ENCODE measurements at regions not wholly inside any gene's neighbourhood (a gene's known extent, or its start where the extent isn't known, plus 50 kb on each side); places are given as distances from the start of the nearest gene placed in this dataset.

DNA sequence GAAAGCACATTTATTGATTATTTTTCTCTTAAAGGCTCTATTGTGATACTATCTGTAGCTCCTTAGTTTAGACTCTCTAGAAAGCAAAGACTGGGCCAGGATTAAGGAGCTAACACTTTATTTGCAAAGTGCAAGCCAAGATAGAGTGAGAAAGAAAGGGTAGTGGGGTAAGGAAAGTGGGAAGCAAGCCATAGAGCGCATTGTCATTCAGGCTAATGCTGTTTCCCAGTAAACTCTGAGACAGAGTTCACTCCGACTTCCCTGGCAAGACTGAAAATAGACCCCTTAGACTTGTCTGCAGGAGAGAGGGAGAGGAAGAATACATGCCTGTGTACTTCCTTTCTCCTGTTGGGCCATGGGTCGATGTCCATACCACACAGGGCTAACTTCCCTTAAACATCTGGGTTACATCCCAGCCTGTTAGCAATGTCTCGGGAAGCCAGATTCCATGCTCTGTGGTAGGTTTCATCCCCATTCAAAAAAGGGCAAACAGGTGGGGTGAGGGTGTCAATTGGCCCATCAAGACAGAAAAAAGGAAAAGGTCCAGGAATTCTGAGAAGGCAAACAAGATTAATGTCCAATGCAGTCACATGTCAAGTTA is 875.8 kb upstream of the CELF2 start:
- Histone ChIP-seq H3K4me3 (no peak overlapping the region), H3K27me3 (ENCODE audit: low read depth) (no peaks in the 10 kb centered on the region), H3K36me3 (replicated peaks) (no peaks in the 10 kb centered on the region), H3K9me3 (no peaks in the 10 kb centered on the region), H3K4me1 (no peaks in the 10 kb centered on the region)
- in situ Hi-C loops (cut with MboI; ENCODE audit: low sequenced_read_pairs): no loop called here
- no peak for DNase-seq (ENCODE audit: low spot score in 2 of 2)

DNA sequence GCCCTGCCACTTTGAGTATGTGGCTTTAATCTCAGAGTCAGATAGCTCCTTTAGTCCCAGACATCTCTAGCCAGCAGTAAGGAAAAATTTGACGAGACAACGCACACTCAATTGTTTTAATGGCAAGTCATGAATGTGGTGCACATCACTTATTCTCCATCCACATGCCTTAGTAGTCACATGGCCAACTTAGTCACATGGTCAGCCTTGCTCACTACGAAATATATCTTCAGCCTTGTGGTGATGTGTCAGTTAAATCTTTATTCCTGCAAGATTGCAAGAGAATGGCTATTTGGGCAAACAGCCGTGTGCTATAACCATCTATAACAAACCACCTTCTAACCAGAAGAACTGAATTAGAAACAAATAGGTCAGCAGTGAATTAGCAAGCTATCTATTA is 871.1 kb upstream of the CELF2 start:
- H3K27me3 ChIP-seq (ENCODE audit: low read depth): no peaks in the 10 kb centered on the region
- no peaks in the 10 kb centered on the region for H3K36me3 ChIP-seq (replicated peaks)
- DNase-seq (ENCODE audit: low spot score in 2 of 2): no peak
- no peaks in the 10 kb centered on the region for H3K9me3 ChIP-seq
- H3K4me1 ChIP-seq: no peaks in the 10 kb centered on the region
- in situ Hi-C loops (cut with MboI; ENCODE audit: low sequenced_read_pairs): no loop called here
- H3K4me3 ChIP-seq: no peak overlapping the region

DNA sequence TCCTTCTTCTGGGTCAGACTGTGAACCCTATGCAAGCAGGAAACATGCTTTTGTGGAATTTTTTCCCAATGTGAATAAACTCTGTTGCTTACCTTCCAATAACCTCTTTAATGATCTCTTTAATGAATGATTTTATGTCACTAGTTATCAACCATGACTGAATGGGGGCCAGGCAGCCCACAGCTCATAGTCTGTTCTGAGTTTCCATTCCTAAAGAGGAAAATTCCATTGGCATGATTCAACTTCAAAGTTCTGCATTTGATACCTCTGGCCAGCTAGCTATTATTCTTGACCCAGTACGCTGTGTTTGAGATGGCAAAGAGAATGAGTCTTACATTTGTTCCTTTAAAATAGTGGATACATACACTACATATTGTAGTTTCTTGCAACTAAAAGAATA is 867.8 kb upstream of the CELF2 start:
- H3K9me3 ChIP-seq: no peaks in the 10 kb centered on the region
- no peaks in the 10 kb centered on the region for H3K36me3 ChIP-seq (replicated peaks)
- H3K4me1 ChIP-seq: no peaks in the 10 kb centered on the region
- no peak overlapping the region for H3K4me3 ChIP-seq
- in situ Hi-C loops (cut with MboI; ENCODE audit: low sequenced_read_pairs): no loop called here
- H3K27me3 ChIP-seq (ENCODE audit: low read depth): no peaks in the 10 kb centered on the region
- DNase-seq (ENCODE audit: low spot score in 2 of 2): no peak

DNA sequence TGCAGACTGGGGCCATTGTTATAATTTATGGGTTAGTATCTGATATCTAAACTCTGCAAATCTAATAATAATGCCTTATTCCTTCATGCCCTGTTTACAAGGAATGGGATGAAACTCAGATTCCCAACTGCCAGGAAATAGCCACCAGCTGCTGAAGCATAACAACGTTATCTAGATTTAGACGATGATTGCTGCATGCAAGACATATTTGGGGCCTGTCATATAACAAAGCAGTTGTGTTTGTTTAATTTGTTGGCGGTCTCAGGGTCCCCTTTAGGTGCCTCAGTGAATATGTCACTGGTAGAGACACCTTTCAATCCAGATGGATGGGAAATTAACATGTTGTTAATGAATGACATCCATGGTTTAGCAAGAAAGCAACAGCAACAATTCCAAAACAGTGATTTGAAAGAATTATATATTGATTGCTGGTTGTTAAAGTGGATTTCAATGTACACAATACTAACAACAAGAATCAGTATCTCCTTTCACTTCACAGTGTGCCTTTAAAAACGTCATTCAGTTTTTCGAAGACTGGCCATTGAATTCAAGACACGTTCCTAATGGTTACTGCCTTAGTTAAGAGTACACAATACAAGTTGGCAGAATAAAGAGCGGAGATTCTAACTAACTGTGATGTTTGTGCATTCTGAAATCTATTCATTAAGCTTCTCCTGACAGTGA is 860.6 kb upstream of the CELF2 start:
- H3K4me3 ChIP-seq: no peak overlapping the region
- no peaks in the 10 kb centered on the region for H3K36me3 ChIP-seq (replicated peaks)
- in situ Hi-C loops (cut with MboI; ENCODE audit: low sequenced_read_pairs): no loop called here
- no peaks in the 10 kb centered on the region for H3K4me1 ChIP-seq
- H3K27me3 ChIP-seq (ENCODE audit: low read depth): no peaks in the 10 kb centered on the region
- no peak for DNase-seq (ENCODE audit: low spot score in 2 of 2)
- H3K9me3 ChIP-seq: no peaks in the 10 kb centered on the region

DNA sequence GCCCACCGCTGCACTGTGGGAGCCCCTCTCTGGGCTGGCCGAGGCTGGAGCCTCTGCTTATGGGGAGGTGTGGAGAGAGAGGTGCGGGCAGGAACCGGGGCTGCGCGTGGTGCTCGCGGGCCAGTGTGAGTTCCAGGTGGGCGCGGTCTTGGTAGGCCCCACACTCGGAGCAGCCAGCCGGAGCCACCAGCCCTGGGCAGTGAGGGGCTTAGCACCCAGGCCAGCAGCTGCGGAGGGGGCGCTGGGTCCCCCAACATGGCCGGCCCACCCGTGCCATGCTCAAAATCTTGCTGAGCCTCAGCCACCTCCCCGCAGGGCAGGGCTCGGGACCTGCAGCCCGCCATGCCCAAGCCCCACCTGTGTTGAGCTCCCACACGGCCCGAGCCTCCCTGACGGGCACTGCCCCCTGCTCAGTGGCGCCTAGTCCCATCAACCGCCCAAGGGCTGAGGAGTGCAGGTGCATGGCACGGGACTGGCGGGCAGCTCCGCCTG is 856.8 kb upstream of the CELF2 start:
- in situ Hi-C loops (cut with MboI; ENCODE audit: low sequenced_read_pairs): no loop called here

DNA sequence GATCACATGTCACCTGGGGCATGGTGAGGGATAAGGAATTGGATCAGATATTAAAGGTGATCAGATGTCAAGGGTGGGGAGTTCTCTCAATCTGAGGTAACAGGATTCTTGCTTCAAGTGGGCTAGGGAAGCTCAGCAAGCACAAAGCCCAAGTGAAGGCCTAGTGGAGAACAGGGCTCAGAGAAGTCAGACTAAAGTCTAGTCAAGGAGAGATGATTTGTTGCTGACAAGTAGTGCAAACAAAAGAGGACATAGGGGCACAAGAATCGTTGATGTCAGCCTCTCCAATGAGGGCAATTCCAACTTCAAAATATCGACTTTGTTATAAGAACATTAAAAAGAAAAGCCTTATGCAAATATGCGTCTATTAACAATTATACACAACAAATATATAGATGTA is 852.8 kb upstream of the CELF2 start:
- in situ Hi-C loops (cut with MboI; ENCODE audit: low sequenced_read_pairs): no loop called here
- Histone ChIP-seq H3K27me3 (ENCODE audit: low read depth) (no peaks in the 10 kb centered on the region), H3K9me3 (no peaks in the 10 kb centered on the region), H3K36me3 (replicated peaks) (no peaks in the 10 kb centered on the region), H3K4me1 (no peaks in the 10 kb centered on the region), H3K4me3 (no peak overlapping the region)
- no peak for DNase-seq (ENCODE audit: low spot score in 2 of 2)

More for the DNA sequence above, 856.8 kb upstream of the CELF2 start:
- H3K9me3 ChIP-seq: no peaks in the 10 kb centered on the region
- no peaks in the 10 kb centered on the region for H3K4me1 ChIP-seq
- H3K36me3 ChIP-seq (replicated peaks): no peaks in the 10 kb centered on the region
- H3K27me3 ChIP-seq (ENCODE audit: low read depth): no peaks in the 10 kb centered on the region
- no peak for DNase-seq (ENCODE audit: low spot score in 2 of 2)
- no peak overlapping the region for H3K4me3 ChIP-seq

DNA sequence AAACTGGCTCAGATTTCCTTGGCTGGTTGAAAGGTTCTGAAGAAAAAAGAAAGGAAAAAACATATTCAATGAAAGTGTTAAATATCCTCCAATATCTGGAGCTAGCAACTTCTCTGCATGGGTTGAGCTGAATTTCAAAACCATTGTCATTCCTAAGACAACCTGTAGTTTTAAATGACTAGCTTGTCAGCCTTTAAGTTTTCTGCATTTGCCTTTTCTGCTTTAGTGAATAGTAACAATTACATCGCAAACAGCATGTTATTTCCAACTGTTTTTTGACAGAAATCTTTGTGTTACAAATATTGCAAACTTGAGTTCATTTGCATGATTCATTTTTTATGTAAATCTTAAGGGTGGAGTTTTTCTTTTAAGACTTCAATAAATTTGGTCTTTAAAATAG is 852.3 kb upstream of the CELF2 start:
- H3K4me1 ChIP-seq: no peaks in the 10 kb centered on the region
- H3K27me3 ChIP-seq (ENCODE audit: low read depth): no peaks in the 10 kb centered on the region
- in situ Hi-C loops (cut with MboI; ENCODE audit: low sequenced_read_pairs): no loop called here
- H3K9me3 ChIP-seq: no peaks in the 10 kb centered on the region
- no peak overlapping the region for H3K4me3 ChIP-seq
- H3K36me3 ChIP-seq (replicated peaks): no peaks in the 10 kb centered on the region
- DNase-seq (ENCODE audit: low spot score in 2 of 2): no peak

DNA sequence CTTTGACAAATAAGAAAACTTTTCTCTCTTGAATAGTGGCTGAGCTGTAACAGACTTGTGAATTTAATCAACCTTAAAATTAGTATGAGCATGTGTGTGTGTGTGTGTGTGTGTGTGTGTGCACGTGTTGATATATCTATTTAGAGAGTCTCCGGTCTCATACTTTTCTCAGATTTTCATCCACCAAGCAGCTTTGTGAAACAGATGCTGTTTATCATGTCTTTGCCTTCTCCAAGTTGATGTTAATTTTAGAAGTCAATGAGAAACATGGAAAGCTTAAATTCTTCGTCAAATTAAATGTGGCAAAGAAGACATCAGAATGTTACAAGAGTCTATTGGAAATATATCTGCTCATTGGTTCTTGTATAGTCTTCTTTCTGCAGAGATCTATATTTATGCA is 839.2 kb upstream of the CELF2 start:
- Histone ChIP-seq H3K4me1 (no peaks in the 10 kb centered on the region), H3K27me3 (ENCODE audit: low read depth) (no peaks in the 10 kb centered on the region), H3K4me3 (no peak overlapping the region), H3K9me3 (no peaks in the 10 kb centered on the region), H3K36me3 (replicated peaks) (no peaks in the 10 kb centered on the region)
- no peak for DNase-seq (ENCODE audit: low spot score in 2 of 2)
- in situ Hi-C loops (cut with MboI; ENCODE audit: low sequenced_read_pairs): no loop called here

DNA sequence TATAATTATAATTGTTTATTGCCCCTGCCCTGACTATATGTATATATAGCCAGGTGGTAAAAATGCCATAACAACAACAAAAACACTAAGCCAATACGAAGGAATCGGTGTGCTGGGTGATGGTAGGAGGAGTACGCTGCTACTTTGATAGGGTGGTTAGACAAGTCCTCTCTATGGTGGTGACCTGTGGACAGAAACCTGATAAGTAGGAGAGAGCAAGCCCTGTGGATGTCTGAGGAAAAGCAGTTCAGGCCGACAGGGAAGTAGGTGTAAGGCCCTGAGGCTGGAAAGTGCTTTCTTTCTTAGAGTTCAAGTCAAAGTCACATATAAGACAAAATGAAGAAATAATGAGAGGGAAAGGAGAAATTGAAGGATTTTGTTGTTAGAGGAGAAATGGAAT is 823.8 kb upstream of the CELF2 start:
- no peak for DNase-seq (ENCODE audit: low spot score in 2 of 2)
- Histone ChIP-seq H3K9me3 (no peaks in the 10 kb centered on the region), H3K36me3 (replicated peaks) (no peaks in the 10 kb centered on the region), H3K4me1 (no peaks in the 10 kb centered on the region), H3K4me3 (no peak overlapping the region), H3K27me3 (ENCODE audit: low read depth) (no peaks in the 10 kb centered on the region; the same call in 1 of the 2 replicates)
- in situ Hi-C loops (cut with MboI; ENCODE audit: low sequenced_read_pairs): no loop called here

DNA sequence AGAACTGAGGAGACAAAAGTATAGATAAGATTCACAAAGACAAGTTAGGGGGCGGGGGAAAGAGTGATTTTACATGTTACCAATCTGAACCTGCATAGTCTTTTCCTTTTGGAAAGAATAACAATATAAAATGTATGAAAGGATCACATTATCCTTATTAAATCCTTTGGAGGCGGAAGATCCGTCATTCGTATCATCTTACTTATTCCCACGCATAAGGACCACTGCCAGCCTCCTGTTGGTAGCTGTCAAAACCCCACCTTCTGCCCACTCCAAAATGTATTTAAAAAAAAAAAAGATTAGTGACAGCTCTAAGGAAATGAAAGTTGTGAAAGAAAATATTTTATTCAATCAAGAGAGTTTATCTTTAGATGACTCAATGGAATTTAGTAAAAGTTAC is 821.0 kb upstream of the CELF2 start:
- DNase-seq (ENCODE audit: low spot score in 2 of 2): no peak
- H3K27me3 ChIP-seq (ENCODE audit: low read depth): no peaks in the 10 kb centered on the region; the same call in 1 of the 2 replicates
- H3K4me3 ChIP-seq: no peak overlapping the region
- H3K4me1 ChIP-seq: no peaks in the 10 kb centered on the region
- no peaks in the 10 kb centered on the region for H3K9me3 ChIP-seq
- no peaks in the 10 kb centered on the region for H3K36me3 ChIP-seq (replicated peaks)
- in situ Hi-C loops (cut with MboI; ENCODE audit: low sequenced_read_pairs): no loop called here

DNA sequence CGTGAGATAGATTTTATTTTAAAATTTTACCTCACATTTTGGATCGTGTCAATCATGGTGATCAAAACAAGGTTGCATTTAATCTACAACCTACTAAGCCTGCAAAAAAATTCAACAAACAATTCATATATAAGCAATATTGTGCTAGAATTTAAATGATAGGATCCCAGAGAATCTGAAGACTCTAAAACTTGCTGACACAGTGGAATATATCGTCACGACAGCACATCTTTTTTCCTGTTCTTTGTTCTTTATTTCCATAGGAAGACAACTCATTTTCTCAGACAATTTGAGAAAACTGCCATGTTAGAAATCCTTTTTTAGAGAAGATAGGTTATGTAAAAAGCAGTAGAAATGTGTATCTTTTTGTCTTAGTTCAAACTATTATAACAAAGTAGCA is 820.2 kb upstream of the CELF2 start:
- in situ Hi-C loops (cut with MboI; ENCODE audit: low sequenced_read_pairs): no loop called here
- Histone ChIP-seq H3K4me1 (no peaks in the 10 kb centered on the region), H3K9me3 (no peaks in the 10 kb centered on the region), H3K4me3 (no peak overlapping the region), H3K27me3 (ENCODE audit: low read depth) (no peaks in the 10 kb centered on the region; the same call in 1 of the 2 replicates), H3K36me3 (replicated peaks) (no peaks in the 10 kb centered on the region)
- DNase-seq (ENCODE audit: low spot score in 2 of 2): no peak

DNA sequence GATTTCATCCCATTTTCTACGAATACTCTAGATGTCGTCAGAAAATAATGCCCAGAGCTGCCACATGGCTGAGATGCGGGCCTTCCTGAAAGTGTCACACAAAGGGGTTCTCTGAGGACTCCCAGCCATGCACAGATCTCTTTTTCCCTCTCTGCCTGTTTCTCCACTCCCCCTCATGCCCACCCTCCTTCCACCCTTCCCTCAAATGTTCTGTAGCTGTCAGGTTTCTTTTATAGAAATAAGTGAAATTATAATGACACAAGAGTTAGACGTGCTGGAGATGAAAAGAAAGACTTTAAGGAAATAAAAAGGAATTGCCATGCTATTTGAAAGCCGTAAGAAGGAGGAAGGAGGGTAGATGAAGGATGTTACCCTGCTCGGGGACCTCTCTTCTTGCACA is 819.3 kb upstream of the CELF2 start:
- Histone ChIP-seq H3K4me1 (no peaks in the 10 kb centered on the region), H3K36me3 (replicated peaks) (no peaks in the 10 kb centered on the region), H3K4me3 (no peak overlapping the region), H3K27me3 (ENCODE audit: low read depth) (no peaks in the 10 kb centered on the region; the same call in 1 of the 2 replicates), H3K9me3 (no peaks in the 10 kb centered on the region)
- in situ Hi-C loops (cut with MboI; ENCODE audit: low sequenced_read_pairs): no loop called here
- no peak for DNase-seq (ENCODE audit: low spot score in 2 of 2)

DNA sequence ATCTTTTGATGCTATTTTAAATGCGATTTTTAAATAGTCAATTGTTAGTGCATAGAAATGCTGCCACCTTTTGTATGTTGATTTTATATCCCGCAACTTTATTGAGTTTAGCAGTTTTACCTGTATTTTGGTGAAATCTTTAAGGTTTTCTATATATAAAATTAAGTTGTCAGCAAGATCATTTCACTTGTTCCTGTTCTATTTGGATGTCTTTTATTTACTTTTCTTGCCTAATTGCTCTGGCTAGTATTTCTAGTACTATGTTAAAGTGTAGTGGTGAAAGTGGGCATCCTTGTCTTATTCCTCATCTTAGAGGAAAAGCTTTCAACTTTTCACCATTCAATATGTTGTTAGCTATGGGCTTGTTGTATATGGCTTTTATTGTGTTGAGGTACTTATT is 813.3 kb upstream of the CELF2 start:
- Histone ChIP-seq H3K4me1 (no peaks in the 10 kb centered on the region), H3K4me3 (no peak overlapping the region), H3K9me3 (no peaks in the 10 kb centered on the region), H3K27me3 (ENCODE audit: low read depth) (no peaks in the 10 kb centered on the region), H3K36me3 (replicated peaks) (no peaks in the 10 kb centered on the region)
- in situ Hi-C loops (cut with MboI; ENCODE audit: low sequenced_read_pairs): no loop called here
- DNase-seq (ENCODE audit: low spot score in 2 of 2): no peak

DNA sequence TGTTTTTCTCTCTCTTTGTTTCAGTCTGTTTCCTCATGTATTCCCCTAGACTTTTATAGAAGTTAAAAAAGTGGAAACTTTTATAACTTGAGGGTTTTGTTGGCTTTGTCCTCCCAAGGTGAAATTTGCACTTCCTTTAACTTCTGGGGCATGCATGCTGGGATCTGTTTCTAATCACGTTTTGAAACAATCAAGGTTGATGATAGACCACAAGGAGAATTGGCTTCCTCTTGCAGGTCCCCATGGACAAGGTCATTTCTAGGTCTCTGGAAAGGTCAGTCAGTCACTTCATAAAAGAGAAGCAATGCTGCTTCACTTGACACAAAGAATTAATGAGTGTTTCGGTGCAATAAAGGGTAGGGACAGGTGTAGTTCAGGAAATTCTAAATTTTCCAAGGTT is 811.8 kb upstream of the CELF2 start:
- Histone ChIP-seq H3K36me3 (replicated peaks) (no peaks in the 10 kb centered on the region), H3K9me3 (no peaks in the 10 kb centered on the region), H3K4me1 (no peaks in the 10 kb centered on the region), H3K27me3 (ENCODE audit: low read depth) (no peaks in the 10 kb centered on the region), H3K4me3 (no peak overlapping the region)
- in situ Hi-C loops (cut with MboI; ENCODE audit: low sequenced_read_pairs): no loop called here
- DNase-seq (ENCODE audit: low spot score in 2 of 2): no peak

DNA sequence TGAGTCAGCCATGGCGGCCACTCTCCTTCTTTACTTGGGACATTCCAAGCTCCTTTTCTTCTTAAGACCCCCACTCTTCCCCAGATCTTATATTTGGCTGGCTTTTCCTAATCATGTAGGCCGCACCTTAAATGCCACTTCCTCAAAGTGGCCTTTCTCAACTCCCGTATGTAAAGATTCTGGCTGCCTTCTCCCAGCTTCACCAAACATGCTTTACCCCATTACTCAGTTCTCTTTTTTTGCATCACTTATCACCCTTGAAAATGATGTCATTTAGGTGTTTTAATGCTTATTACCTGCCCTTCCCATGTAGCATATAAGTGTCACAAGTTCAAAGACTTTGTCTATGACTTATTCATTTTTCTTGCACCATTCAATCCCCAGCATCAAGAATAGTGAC is 810.1 kb upstream of the CELF2 start:
- Histone ChIP-seq H3K4me1 (no peaks in the 10 kb centered on the region), H3K9me3 (no peaks in the 10 kb centered on the region), H3K4me3 (no peak overlapping the region), H3K36me3 (replicated peaks) (no peaks in the 10 kb centered on the region), H3K27me3 (ENCODE audit: low read depth) (no peaks in the 10 kb centered on the region)
- in situ Hi-C loops (cut with MboI; ENCODE audit: low sequenced_read_pairs): no loop called here
- DNase-seq (ENCODE audit: low spot score in 2 of 2): no peak

All from HAP-1 (cell line).